SK-N-SH (cell line): ENCODE measurements at regions not wholly inside any gene's neighbourhood (a gene's known extent, or its start where the extent isn't known, plus 50 kb on each side); places are given as distances from the start of the nearest gene placed in this dataset.

Experiments
- CTCF ChIA-PET: fragments of 300-600, 350-600 bp; formaldehyde crosslinking; extraction: SDS; loops from one replicate; lab custom pipeline; 2021; lab: Yijun Ruan, JAX
- POLR2A ChIA-PET: fragments of 350-600 bp; sonication (Branson Sonifier 250); formaldehyde crosslinking; extraction: SDS; loops from one replicate; lab custom pipeline; 2020; ENCODE audit warnings: antibody characterized with exemption, inconsistent platforms; lab: Yijun Ruan, JAX
- DNase-seq: peaks from one replicate; pipeline ENCODE4 v3.0.0; 2012
- H2AFZ ChIP-seq: fragments of 200-600 bp; sonication (generic); 2 replicates; pipeline ENCODE4 v1.8.1; 2016; ENCODE audit warnings: antibody characterized with exemption, mild to moderate bottlenecking, low read depth
- H3F3A ChIP-seq: fragments of 200-600 bp; sonication (generic); replicated peaks from 2 replicates; pipeline ENCODE3; 2016; ENCODE audit warnings: antibody characterized with exemption, mild to moderate bottlenecking; ENCODE audit not compliant: insufficient read depth
- H3K27ac ChIP-seq, 2 experiments: fragments of 200-500 bp in 1 of 2; fragments of 200-600 bp in 1 of 2; sonication (Bioruptor generic) in 1 of 2; sonication (generic), shearing (Covaris generic) in 1 of 2; 2 replicates each; pipeline versions ENCODE4 v1.5.1 to v1.6.1; 2014 to 2016; ENCODE audit warnings: low read depth in 2 of 2, inconsistent platforms in 1 of 2, low read length in 1 of 2, mild to moderate bottlenecking in 1 of 2, mixed read lengths in 1 of 2
- H3K27me3 ChIP-seq: fragments of 200-600 bp; sonication (generic), shearing (Covaris generic); 2 replicates; pipeline ENCODE4 v1.6.1; 2016; ENCODE audit warnings: mixed run types; ENCODE audit not compliant: insufficient read depth
- H3K36me3 ChIP-seq, 2 experiments: fragments of 200-500 bp in 1 of 2; fragments of 200-600 bp in 1 of 2; sonication (Bioruptor generic) in 1 of 2; sonication (generic) in 1 of 2; replicated peaks in 1 of 2; 2 replicates each; pipeline versions ENCODE3 to v1.5.1; 2014 to 2016; ENCODE audit warnings: low read length in 1 of 2, mild to moderate bottlenecking in 1 of 2; ENCODE audit not compliant: insufficient read depth in 2 of 2, control insufficient read depth in 1 of 2
- H3K4me1 ChIP-seq, 2 experiments: fragments of 200-500 bp in 1 of 2; fragments of 200-600 bp in 1 of 2; sonication (Bioruptor generic) in 1 of 2; sonication (generic), shearing (Covaris generic) in 1 of 2; 2 replicates each; pipeline versions ENCODE4 v1.5.1 to v1.6.1; 2014 to 2016; ENCODE audit warnings: low read depth in 1 of 2, low read length in 1 of 2, mixed run types in 1 of 2; ENCODE audit not compliant: insufficient read depth in 2 of 2, control insufficient read depth in 1 of 2
- H3K4me2 ChIP-seq: fragments of 200-600 bp; sonication (generic), shearing (Covaris generic); 2 replicates; pipeline ENCODE4 v1.6.1; 2017; ENCODE audit warnings: mixed run types
- H3K4me3 ChIP-seq, 2 experiments: fragments of 200-500 bp in 1 of 2; fragments of 200-600 bp in 1 of 2; sonication (Bioruptor generic) in 1 of 2; sonication (generic), shearing (Covaris generic) in 1 of 2; 2 replicates each; pipeline versions ENCODE4 v1.5.1 to v1.8.1; 2014 to 2016; ENCODE audit warnings: low read depth in 2 of 2, inconsistent platforms in 1 of 2, low read length in 1 of 2, mild to moderate bottlenecking in 1 of 2, mixed read lengths in 1 of 2, moderate library complexity in 1 of 2
- H3K79me2 ChIP-seq: fragments of 200-600 bp; sonication (generic); 2 replicates; pipeline ENCODE4 v1.8.1; 2017; ENCODE audit warnings: mild to moderate bottlenecking; ENCODE audit not compliant: insufficient read depth
- H3K9ac ChIP-seq: fragments of 200-600 bp; sonication (generic); 2 replicates; pipeline ENCODE4 v1.6.1; 2017; ENCODE audit warnings: mixed run types
- H3K9me2 ChIP-seq: fragments of 200-600 bp; sonication (generic); 2 replicates; pipeline ENCODE4 v1.6.1; 2017; ENCODE audit warnings: mixed run types
- H3K9me3 ChIP-seq: fragments of 200-600 bp; sonication (generic); 2 replicates; pipeline ENCODE4 v1.6.1; 2017; ENCODE audit warnings: mixed run types, mild to moderate bottlenecking, moderate library complexity
- H4K20me1 ChIP-seq: fragments of 200-600 bp; sonication (generic); 2 replicates; pipeline ENCODE4 v1.6.1; 2017; ENCODE audit warnings: mild to moderate bottlenecking, mixed run types; ENCODE audit not compliant: insufficient read depth
- CHD2 ChIP-seq: fragments of 150-350 bp; IDR thresholded peaks from 2 replicates; pipeline ENCODE4 v1.6.1; 2018; ENCODE audit warnings: low read length; ENCODE audit not compliant: partially characterized antibody
- ELF1 ChIP-seq: IDR thresholded peaks from 2 replicates; pipeline ENCODE4 v1.4.0; 2012
- EP300 ChIP-seq, 2 experiments: IDR thresholded peaks; 2 replicates each; pipeline versions ENCODE4 v1.4.0 to v1.6.1; 2012; ENCODE audit warnings: borderline replicate concordance in 1 of 2, low read depth in 1 of 2, low read length in 1 of 2
- EZH2phosphoT487 ChIP-seq: fragments of 200-600 bp; sonication (generic); IDR thresholded peaks from 2 replicates; pipeline ENCODE4 v1.6.1; 2017; ENCODE audit warnings: low read depth, mixed run types, mild to moderate bottlenecking, antibody characterized with exemption, moderate library complexity, borderline replicate concordance
- FOXM1 ChIP-seq: IDR thresholded peaks from 2 replicates; pipeline ENCODE4 v1.4.0; 2012; ENCODE audit warnings: low read depth, mild to moderate bottlenecking
- GATA2 ChIP-seq: sonication (generic); formaldehyde crosslinking; IDR thresholded peaks from 2 replicates; pipeline ENCODE4 v1.5.0; 2020; ENCODE audit warnings: mild to moderate bottlenecking, missing genetic modification reagents
- IRF3 ChIP-seq: fragments of 150-350 bp; IDR thresholded peaks from 2 replicates; pipeline ENCODE4 v1.6.1; 2016; ENCODE audit warnings: mild to moderate bottlenecking, low read depth, low read length
- JUND ChIP-seq: IDR thresholded peaks from 2 replicates; pipeline ENCODE4 v1.4.0; 2012
- NFIC ChIP-seq: IDR thresholded peaks from 2 replicates; pipeline ENCODE4 v1.4.0; 2012; ENCODE audit warnings: borderline replicate concordance
- NRF1 ChIP-seq: IDR thresholded peaks from 2 replicates; pipeline ENCODE4 v1.6.1; 2012; ENCODE audit warnings: low read depth, mild to moderate bottlenecking, low read length
- POLR2AphosphoS5 ChIP-seq: IDR thresholded peaks from 2 replicates; pipeline ENCODE4 v1.6.1; 2012; ENCODE audit warnings: low read depth, low read length
- RAD21 ChIP-seq: IDR thresholded peaks from 2 replicates; pipeline ENCODE4 v1.6.1; 2012; ENCODE audit warnings: mild to moderate bottlenecking, low read length
- RCOR1 ChIP-seq: fragments of 150-350 bp; IDR thresholded peaks from 2 replicates; pipeline ENCODE4 v1.6.1; 2017; ENCODE audit warnings: antibody characterized with exemption, low read length
- RFX5 ChIP-seq: IDR thresholded peaks from 2 replicates; pipeline ENCODE4 v1.6.1; 2012; ENCODE audit warnings: mild to moderate bottlenecking, improper control_type of control experiment, low read length
- SIN3A ChIP-seq: IDR thresholded peaks from 2 replicates; pipeline ENCODE4 v1.6.1; 2012; ENCODE audit warnings: low read depth, mild to moderate bottlenecking, low read length, moderate library complexity, borderline replicate concordance
- SMC3 ChIP-seq: IDR thresholded peaks from 2 replicates; pipeline ENCODE4 v1.6.1; 2012; ENCODE audit warnings: low read depth, low read length, improper control_type of control experiment
- TEAD4 ChIP-seq: IDR thresholded peaks from 2 replicates; pipeline ENCODE4 v1.4.0; 2012; ENCODE audit warnings: mild to moderate bottlenecking, borderline replicate concordance; ENCODE audit not compliant: insufficient read depth
- YY1 ChIP-seq: IDR thresholded peaks from 2 replicates; pipeline ENCODE4 v1.4.0; 2012; ENCODE audit warnings: low read depth, mild to moderate bottlenecking
- WGBS: methylation state at CpG from one replicate; pipeline ENCODE4 v1.1.6; 2017; ENCODE audit warnings: low lambda C conversion rate; 5-methylcytosine and 5-hydroxymethylcytosine counted together
- TF ChIP-seq, protein P1 (sequence below): fragments of 200-600 bp; sonication (generic); IDR thresholded peaks from 2 replicates; pipeline ENCODE4 v1.6.1; 2017; ENCODE audit warnings: antibody characterized with exemption, mild to moderate bottlenecking, moderate library complexity

GRCh38 chr1:82562448-82562847, 761.7 kb downstream of the ADGRL2 start:
- peaks cover 6% of the 10 kb centered on the region in 2 experiments; a peak in 3 of 4 replicates for H3K4me1 ChIP-seq
- no peaks in the 10 kb centered on the region for H3K36me3 ChIP-seq
- no peak for DNase-seq
- no peak overlapping the region for H3K4me3 ChIP-seq
- WGBS, result 84% methylated on average over 2 of the region's 2 CpGs
- no peak overlapping the region for H3K9ac ChIP-seq
- no peaks in the 10 kb centered on the region for H3K9me2 ChIP-seq
- no peaks in the 10 kb centered on the region for H3K9me3 ChIP-seq
- no peak for TF ChIP-seq FOXM1
- no peak for TF ChIP-seq YY1
- no peak for TF ChIP-seq SIN3A
- TF ChIP-seq, all 33 proteins: peak for 0
- H3F3A ChIP-seq, result peaks cover 6% of the 10 kb centered on the region
- ChIA-PET POLR2A (no interaction called here), CTCF (interaction anchor here (1.4 kb wide), 1 partner anchor 35 kb away, joined by 4 read pairs; no protein-coding TSS in a partner anchor)
- H4K20me1 ChIP-seq, result no peaks in the 10 kb centered on the region
- no peak overlapping the region for H3K27ac ChIP-seq
- no peaks in the 10 kb centered on the region for H3K27me3 ChIP-seq
- no peaks in the 10 kb centered on the region for H3K79me2 ChIP-seq
- no peak overlapping the region for H2AFZ ChIP-seq
- H3K4me2 ChIP-seq, result no peak overlapping the region

DNA sequence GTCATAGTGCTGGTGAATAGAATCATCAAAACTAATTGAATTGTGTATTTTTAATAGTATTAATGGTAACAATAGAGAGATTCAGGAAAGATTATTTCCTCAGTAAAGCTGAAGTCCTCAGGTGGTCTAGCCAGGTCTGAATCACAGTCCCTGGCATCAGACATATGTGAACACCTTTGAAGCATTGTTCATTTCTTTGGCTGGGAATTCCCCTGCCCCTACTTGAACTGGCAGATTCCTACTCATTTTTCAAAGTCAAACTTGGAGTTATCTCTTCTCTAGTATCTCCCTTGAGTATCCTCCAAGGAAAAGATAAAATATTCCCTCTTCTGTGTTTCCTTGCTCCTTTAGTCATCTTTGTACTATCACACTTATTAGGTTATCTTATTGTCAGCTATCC, 759.8 kb downstream of the ADGRL2 start:
- POLR2A ChIA-PET, result no interaction called here

GRCh38 chr1:82555501-82555900, 754.8 kb downstream of the ADGRL2 start:
- 0% methylated on average over 1 of the region's 1 CpG for WGBS
- TF ChIP-seq NRF1, result no peak
- TF ChIP-seq TEAD4, result no peak
- TF ChIP-seq JUND, result no peak
- no peak for TF ChIP-seq IRF3
- TF ChIP-seq NFIC, result no peak
- TF ChIP-seq RAD21, result no peak
- no peak for TF ChIP-seq SMC3
- TF ChIP-seq POLR2AphosphoS5, result no peak
- no peak for TF ChIP-seq GATA2
- no peak for TF ChIP-seq CHD2
- no peak for TF ChIP-seq RCOR1
- TF ChIP-seq, protein P1, sequence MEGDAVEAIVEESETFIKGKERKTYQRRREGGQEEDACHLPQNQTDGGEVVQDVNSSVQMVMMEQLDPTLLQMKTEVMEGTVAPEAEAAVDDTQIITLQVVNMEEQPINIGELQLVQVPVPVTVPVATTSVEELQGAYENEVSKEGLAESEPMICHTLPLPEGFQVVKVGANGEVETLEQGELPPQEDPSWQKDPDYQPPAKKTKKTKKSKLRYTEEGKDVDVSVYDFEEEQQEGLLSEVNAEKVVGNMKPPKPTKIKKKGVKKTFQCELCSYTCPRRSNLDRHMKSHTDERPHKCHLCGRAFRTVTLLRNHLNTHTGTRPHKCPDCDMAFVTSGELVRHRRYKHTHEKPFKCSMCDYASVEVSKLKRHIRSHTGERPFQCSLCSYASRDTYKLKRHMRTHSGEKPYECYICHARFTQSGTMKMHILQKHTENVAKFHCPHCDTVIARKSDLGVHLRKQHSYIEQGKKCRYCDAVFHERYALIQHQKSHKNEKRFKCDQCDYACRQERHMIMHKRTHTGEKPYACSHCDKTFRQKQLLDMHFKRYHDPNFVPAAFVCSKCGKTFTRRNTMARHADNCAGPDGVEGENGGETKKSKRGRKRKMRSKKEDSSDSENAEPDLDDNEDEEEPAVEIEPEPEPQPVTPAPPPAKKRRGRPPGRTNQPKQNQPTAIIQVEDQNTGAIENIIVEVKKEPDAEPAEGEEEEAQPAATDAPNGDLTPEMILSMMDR, result no peak
- Histone ChIP-seq H3K4me3 (no peak overlapping the region), H4K20me1 (no peaks in the 10 kb centered on the region), H3K79me2 (no peaks in the 10 kb centered on the region), H3K9me3 (no peaks in the 10 kb centered on the region), H3K27ac (no peak overlapping the region), H3K9ac (no peak overlapping the region), H3K27me3 (no peaks in the 10 kb centered on the region), H2AFZ (no peak overlapping the region), H3K36me3 (no peaks in the 10 kb centered on the region), H3K9me2 (no peaks in the 10 kb centered on the region), H3K4me1 (no peaks in the 10 kb centered on the region), H3F3A (no peaks in the 10 kb centered on the region), H3K4me2 (no peak overlapping the region)
- ChIA-PET CTCF (no interaction called here), POLR2A (no interaction called here)
- no peak for DNase-seq

More for the DNA sequence above, 759.8 kb downstream of the ADGRL2 start:
- H3K4me3 ChIP-seq, result no peak overlapping the region
- no peaks in the 10 kb centered on the region for H3K27me3 ChIP-seq
- peaks cover 2 to 6% of the 10 kb centered on the region in 2 experiments; a peak in 3 of 4 replicates for H3K4me1 ChIP-seq
- no peak for DNase-seq
- no peak overlapping the region for H3K4me2 ChIP-seq
- no peak overlapping the region for H2AFZ ChIP-seq
- H3K27ac ChIP-seq, result no peak overlapping the region
- no peaks in the 10 kb centered on the region for H4K20me1 ChIP-seq
- no peak for TF ChIP-seq CHD2
- no peak for TF ChIP-seq RFX5
- no peak for TF ChIP-seq JUND
- TF ChIP-seq EZH2phosphoT487, result no peak
- TF ChIP-seq ELF1, result no peak
- no peak for TF ChIP-seq EP300 (IDR thresholded peaks at IDR 0.05; ENCODE audit: borderline replicate concordance in 1 of 2, low read depth in 1 of 2, low read length in 1 of 2)
- TF ChIP-seq, all 33 proteins: peak for 0
- H3F3A ChIP-seq, result peaks cover 2% of the 10 kb centered on the region
- H3K36me3 ChIP-seq, result no peaks in the 10 kb centered on the region
- no peaks in the 10 kb centered on the region for H3K9me2 ChIP-seq
- CTCF ChIA-PET, result no interaction called here
- no peak overlapping the region for H3K9ac ChIP-seq
- H3K9me3 ChIP-seq, result no peaks in the 10 kb centered on the region
- no peaks in the 10 kb centered on the region for H3K79me2 ChIP-seq
